Fibroblast of the conjunctiva (primary cell): ENCODE measurements at regions not wholly inside any gene's neighbourhood (a gene's known extent, or its start where the extent isn't known, plus 50 kb on each side); places are given as distances from the start of the nearest gene placed in this dataset.

Experiments used
- DNase-seq: peaks from one replicate; pipeline ENCODE4 v3.0.0-alpha.2; 2010; ENCODE audit warnings: low read depth

GRCh38 chr6:170114187-170114945 is 176.5 kb downstream of the DLL1 start:
- no peak for DNase-seq

GRCh38 chr6:170113141-170113540 is 177.7 kb downstream of the DLL1 start:
- no peak for DNase-seq

DNA sequence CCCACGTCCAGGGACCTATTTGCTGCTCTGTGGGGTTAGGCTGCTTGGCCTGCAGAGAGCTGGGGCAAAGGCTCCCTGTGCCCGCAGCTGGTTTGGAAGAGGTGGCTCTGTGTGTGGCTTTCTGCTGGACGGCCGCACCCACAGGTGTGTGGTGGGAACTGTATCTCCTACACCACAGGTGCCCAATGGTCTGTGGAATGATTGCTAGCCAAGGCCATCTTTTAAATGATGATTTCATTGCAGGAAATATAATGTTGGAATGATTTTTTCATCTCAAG is 178.4 kb downstream of the DLL1 start:
- DNase-seq, result no peak

- DNase-seq, result no peak
Measured at GRCh38 chr6:170111816-170112582, 178.9 kb downstream of the DLL1 start.

GRCh38 chr6:170111141-170111664 is 179.7 kb downstream of the DLL1 start:
- no peak for DNase-seq

GRCh38 chr6:170110201-170111140 is 180.4 kb downstream of the DLL1 start:
- DNase-seq, result no peak

DNA sequence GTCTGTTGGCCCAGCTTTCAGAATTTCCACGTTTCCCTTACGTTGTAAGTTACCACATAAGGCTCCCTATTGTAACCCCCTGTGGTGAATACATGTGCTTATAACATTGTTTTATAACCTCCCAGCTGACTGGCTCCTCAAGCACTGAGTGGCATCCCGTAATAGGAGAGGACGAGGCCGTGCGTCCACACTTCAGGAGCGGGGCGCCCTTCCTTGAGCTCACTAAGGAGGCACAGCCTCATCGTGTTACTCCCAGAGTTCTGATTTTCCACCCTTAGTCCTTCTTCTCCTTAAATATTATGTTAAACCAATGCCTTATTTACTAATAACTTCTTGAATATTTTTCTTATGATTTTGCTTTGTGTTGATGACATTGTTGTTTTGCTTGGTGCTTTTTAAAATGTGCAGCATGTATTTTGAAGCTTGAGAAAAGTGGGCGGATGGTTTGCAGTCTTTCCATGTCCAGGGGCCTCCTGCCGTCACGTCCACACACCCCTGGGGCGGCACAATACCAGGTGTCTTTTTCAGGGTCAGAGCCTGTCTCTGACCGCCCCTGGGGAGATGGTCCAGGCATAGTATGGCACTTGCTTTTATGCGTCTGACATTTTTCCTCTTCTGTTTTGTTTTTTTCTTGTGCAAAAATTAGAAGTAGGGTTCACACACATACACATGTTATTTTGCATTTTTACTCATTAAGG is 181.8 kb downstream of the DLL1 start:
- no peak for DNase-seq

DNA sequence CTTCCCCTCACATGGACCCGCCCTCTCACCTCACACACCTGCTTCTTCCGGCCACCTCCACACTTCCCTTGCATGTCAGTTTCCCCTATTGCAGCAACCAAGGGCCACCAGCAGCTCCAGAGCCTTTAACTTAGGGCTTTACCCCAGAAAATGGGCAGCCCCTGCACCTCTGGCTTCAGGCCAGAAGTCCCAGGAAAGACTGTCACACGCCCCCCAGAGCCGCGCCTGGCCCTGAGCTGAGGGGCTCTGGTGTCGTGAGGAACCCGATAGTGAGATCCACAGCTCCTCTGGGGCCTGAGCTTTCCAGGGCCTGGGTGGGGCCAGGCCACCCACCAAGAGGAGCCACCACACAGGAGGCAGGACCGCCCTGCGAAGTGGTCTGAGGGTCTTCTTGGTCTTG is 182.4 kb downstream of the DLL1 start:
- DNase-seq, result no peak

- no peak for DNase-seq
Measured at GRCh38 chr6:170107606-170108222, 183.2 kb downstream of the DLL1 start.

DNA sequence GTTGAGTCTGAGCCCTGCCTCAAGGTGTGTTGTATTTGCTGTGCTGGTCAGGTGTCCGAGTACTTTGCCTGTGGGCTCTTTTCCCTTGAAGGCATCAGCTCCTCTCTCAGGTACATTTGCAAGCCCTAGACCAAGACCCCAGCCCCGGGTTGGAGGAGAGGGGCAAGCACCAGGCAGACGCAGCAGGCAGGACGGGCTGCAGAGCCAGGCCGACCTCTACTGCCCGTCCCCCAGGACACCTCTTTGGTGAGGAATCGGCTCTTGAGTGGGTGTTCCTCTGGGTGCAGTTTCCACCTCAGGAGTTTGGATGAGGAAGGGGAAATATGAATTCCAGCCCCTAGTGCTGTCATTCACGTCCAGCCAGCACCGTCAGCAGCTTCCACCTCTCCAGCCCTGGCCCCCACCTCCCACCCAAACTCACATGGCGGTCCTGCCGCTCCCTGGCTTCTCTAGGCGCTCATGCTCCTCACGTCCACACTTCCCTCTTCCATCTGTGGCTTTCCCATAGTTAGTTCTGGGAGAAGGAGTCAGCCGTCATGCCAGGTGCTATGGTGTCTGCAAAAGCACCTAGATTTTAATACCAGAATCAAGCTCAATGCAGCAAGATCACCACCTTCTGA is 183.9 kb downstream of the DLL1 start:
- no peak for DNase-seq

GRCh38 chr6:170102582-170103481 is 188.0 kb downstream of the DLL1 start:
- DNase-seq, result no peak

DNA sequence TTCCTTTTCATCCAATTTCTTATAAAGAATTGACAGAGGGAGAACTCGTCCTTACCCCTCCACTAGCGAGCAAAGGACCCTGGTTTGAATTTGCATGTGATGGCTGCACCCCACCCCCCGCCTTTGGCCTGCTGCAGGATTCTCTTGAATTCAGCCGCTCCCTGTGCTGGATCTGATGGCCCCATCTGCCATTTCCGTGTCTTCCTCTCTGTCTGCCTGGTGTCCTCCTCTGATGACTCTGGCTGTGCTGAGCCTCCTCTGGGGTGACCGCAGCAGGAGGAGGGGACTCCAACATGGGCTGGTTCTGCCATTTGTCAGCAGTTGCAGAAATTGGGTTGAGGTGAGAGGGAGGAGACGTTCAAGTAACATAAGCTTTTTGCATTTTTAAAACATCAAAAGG is 188.8 kb downstream of the DLL1 start:
- no peak for DNase-seq

- DNase-seq, result no peak
Measured at GRCh38 chr6:170101281-170102035, 189.4 kb downstream of the DLL1 start.

- DNase-seq, result no peak
Measured at GRCh38 chr6:170100046-170100445, 190.8 kb downstream of the DLL1 start.

DNA sequence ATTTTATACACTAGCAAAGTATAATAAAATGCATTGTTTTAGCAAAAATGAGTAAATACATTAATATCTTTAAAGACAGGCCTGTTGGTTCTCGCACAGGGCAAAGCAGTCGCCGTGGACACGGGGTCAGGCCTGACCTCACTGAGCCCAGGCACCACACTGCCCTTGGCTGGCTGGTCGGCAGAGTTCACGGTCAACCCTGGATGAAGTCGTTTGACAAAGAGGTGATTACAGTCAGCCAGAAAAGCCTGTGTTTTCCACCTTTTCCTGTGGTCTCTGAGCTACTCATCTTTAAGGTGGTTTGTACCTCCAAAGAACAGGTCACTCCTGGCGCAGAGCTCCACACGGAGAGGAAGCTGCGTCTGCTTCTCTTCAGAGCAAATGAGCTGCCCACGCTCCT is 191.5 kb downstream of the DLL1 start:
- no peak for DNase-seq

- DNase-seq, result no peak
Measured at GRCh38 chr6:170098428-170099170, 192.3 kb downstream of the DLL1 start.

- no peak for DNase-seq
Measured at GRCh38 chr6:170097505-170098427, 193.1 kb downstream of the DLL1 start.
